Sciatic nerve (tissue), 2 donors: ENCODE measurements at regions not wholly inside any gene's neighbourhood (a gene's known extent, or its start where the extent isn't known, plus 50 kb on each side); places are given as distances from the start of the nearest gene placed in this dataset.
"Not testable (repeated sequence)": the region's sequence is repeated elsewhere in the genome, so short reads cannot be mapped to it uniquely, and the experiment has no call there.

Experiments used
- ATAC-seq: fragments of 200-7000 bp; cut with Tn5 transposase; one replicate; pipeline ENCODE4 v1.9.1; 2020; ENCODE audit warnings: mild to moderate bottlenecking, moderate library complexity
- DNase-seq: peaks from one replicate; pipeline ENCODE4 v3.0.0-alpha.2; 2020; ENCODE audit warnings: low spot score
- intact Hi-C: fragments of 100-400 bp; cut with DNase I; formaldehyde crosslinking; loops from one replicate; pipeline ENCODE4 v1.14.2; 2022
- donor health status: DM: no; HTN: no; CAD: no.
- donor health status: DM: no; HTN: no; CAD: no.

DNA sequence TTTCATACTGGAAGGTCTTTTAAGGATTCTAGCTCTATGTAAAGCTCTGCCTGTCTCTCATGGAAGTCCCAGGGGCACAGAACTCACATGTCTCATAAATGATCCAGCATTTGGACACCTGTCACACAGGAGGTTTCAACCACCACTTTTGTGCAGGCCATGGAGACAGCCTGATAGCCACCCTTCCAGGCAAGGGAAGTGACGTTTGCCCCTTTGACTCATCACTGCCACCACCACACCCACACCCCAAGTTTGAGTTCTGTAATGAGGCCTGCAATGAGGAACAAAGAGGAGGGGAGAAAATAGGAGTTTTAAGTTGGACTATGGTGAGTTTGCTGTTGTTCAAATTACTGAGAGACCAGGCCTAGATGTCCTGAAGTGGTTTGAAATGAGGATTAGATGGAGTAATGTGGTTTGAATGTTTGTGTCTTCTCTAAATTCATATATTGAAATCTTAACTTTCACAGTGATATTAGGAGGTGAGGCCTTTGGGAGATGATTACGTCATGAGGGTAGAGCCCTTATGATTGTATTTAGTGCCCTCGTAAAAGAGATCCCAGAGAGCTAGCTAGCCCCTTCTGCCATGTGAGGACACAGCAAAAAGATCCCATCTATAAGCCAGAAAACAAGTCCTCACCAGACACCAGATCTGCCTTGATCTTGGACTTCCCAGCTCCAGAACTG, 175.3 kb upstream of the EPHA4 start:
- DNase-seq (no peak), ATAC-seq (no peak)
- intact Hi-C loops: no loop called here

DNA sequence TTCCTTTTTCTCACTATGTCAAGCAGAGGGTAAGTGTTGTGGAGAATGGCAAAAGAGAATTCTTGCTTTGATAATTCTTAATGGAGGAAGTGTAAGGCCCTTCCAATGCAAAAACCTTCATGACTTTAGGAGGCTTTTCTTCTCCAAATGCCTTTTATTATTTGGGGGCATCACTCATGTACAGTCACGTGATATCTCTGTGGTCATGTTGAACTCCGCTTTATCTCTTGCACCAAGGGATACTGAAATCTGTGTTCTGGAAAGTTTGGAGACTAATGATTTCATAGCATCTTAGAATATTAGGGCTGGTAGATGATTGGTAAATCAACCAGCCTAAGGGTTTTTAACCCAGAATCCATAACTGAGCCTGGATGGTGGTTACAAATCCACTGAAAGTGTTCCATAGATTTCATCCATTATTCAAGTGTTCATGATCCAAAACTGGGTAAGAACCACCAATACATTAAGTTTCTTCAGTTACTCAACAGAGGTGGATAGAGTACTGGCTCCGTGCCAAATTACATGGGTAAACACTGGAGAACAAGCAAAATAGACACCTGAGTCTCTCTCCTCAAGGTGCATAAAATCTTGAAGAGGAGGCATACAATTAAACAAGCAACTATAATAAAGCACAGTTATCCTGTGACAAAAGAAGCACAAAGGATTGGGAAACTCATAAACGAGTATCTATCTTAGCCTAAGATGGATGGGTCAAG, 169.6 kb upstream of the EPHA4 start:
- intact Hi-C loops: no loop called here
- DNase-seq (no peak), ATAC-seq (no peak)

DNA sequence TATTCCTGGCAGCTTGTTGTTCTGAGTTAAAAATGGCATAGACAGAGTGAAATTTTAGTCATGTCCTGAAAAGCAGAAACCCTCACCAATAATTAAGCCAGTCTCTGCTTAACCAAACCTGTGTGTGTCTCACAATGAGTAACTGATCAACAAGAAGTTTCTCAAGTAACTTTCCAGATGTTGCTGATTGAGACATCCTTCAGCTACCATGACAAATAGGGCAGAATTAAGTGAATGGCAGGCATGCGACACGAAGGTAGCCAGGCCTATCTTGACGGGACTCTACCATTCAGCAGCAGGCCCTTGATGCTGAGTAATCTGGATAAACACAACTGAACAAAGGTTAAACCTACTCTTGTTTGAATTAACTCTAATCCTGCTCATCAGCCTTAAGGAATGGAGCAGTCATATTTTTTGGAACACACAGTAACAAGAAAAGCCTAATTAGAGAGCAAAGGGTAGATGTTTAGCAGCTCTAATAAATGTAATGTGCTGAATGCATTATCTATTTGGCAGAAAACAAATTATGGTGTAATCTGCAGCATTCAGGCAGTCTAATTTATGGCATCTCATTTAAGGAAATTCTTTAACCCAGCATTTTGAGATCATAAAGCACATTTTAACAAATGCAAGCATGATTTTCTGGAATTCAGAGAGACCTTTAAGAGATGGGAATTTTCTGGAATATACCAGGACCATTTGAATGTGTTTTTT, 159.5 kb upstream of the EPHA4 start:
- intact Hi-C loops: no loop called here
- no peak for ATAC-seq
- no peak for DNase-seq

DNA sequence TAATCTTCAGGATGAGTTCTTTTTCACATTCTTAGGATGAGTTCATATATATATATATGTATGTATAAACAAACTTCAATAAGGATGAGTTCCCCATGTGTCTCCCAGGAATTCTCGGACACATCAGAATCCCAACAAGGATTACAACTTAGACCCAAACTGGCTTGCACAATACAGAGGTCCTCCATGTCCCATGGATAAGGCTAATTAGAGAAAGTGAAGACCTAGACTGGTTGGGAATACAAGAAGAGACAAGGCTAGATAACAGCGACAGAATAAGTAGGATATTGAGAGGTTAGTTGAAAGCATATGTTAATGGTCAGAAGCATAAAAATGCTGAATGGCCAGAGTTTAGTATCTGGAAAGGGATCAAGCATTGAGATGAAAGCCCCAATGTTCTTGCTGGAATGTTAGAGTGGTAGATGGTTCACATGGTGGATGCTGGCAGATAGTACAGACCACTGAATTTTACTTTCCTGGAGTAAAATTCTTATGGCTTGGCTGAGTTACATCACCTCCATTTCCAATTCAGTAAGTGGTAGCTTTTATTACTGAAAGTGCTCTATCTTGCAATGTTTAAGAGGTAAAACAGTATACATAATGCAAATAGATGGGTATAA, 154.9 kb upstream of the EPHA4 start:
- intact Hi-C loops: no loop called here
- DNase-seq (no peak), ATAC-seq (no peak)

DNA sequence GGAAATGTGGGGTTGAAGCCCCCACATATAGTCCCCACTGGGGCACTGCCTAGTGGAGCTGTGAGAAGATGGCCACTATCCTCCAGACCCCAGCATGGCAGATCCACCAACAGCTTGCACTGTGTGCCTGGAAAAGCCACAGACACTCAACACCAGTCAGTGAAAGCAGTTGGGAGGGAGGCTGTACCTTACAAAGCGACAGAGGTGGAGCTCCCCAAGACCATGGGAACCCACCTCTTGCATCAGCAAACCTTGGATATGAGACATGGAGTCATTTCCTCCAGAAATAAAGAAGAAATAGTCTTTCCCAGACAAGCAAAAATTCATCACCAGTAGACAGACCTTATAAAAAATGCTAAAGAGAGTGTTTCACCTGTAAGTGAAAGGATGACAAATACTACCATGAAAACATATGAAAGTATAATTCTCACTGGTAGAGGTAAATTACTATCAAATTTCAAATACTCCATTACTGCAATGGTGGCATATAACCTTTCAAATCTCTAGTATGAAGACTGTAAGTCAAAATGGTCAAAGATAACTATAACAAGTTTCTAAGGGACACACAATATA, 152.6 kb upstream of the EPHA4 start:
- intact Hi-C loops: no loop called here
- DNase-seq (no peak), ATAC-seq (no peak)

DNA sequence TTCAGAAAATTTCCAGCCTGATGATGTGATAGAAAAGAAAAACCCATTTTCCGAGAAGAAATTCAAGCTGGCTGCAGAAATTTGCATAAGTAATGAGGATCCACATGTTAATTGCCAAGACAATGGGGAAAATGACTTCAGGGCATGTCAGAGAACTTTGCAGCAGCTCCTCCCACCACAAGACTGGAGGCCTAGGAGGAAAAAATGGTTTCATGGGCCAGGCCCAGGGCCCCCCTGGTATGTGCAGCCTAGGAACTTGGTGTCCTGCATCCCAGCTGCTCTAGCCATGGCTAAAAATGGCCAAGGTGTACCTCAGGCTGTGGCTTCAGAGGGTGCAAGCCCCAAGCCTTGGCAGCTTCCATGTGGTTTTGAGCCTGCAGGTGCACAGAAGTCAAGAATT, 152.0 kb upstream of the EPHA4 start:
- DNase-seq, intact Hi-C loops, ATAC-seq: not testable (repeated sequence)

DNA sequence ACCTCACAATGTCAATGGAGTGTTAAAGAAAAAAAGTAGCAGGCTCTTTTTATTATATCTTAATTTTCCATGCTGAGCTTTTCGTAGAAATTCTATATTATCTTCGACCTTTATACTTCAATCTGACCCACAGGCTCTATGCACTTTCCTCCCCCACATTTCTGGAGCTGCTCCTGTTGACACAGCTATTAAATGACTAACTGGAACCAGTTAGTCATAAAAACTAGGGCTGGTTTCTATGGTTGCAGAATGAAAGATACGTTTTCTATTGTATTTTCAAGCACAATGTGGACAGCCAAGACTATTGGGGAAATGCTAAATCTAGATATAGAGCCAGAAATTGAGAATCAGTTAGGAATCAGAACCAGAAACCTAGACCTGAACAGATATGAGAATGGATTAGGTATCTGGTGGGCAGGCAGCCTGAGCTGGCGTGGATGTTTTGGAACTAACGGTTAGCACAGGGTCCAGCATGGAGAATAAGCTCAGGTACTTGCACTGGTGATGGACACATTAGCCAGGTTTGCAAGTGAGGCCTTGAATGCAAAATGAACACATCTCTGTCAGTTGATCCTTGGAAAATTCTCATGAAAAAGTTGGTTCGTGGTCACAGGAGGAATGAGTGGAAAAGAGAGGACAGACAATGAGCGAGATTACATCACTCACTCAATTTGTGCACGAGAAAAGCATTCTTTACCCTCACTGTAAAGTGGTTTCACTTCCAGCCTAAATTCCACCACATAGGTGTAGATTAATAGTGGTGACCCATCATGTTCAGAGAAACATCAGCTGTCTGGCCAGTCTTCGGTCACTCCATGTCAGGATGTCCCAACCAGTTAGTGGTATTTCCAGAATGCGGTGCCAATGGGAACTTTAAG, 144.6 kb upstream of the EPHA4 start:
- ATAC-seq (no peak), DNase-seq (no peak)
- intact Hi-C loops: no loop called here

DNA sequence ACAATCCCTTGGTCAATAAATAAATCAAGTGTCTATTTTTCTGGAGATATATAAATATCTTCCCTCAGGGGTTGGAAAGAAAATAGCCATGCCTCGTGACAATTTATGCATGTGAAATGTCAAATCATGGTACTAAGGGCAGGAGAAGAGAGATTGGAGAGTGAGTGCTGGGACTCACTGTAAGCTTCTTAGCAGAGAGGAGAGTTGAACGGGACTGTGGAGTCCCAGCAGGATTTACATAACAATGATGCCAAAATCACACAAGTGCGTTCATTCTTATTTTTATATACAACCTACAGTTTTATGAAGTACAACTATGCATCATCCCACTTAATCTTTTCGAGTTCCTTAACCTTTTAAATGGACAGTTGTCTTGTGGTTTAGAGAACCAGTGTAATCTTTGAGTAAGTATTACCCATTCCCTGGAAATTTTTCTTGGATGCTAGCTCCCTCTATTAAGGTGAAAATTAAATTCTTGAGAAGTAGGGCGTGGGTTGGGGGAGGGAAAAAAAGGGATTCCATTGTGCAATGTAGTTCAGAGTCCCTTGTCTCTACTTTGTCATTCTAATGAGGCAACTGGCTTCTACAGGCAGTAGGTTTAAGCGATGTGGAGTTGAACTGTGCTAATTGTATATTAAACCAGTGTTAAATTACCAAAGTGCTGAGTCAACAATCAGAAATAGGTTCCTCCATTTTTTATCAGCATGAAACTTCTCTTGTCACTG, 143.6 kb upstream of the EPHA4 start:
- DNase-seq: no peak
- intact Hi-C loops: no loop called here
- no peak for ATAC-seq

DNA sequence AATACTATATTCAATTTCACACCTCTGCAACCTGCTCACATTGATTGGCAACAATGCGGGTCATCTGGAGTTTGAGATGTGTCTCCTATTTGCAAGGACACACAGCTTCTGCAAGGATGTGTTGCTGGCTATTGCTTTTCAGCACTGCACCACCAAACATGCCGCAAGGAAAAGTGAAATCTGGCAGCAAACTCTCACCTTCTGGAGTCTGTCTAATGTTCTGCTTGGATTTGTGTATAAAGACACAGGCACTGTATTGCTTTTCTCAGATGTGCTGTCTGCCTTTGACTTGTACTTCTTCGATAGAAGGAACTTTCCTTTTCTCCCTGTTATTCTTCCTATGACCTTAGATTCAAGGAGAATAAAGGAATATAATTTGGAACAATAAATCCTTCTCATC, 138.6 kb upstream of the EPHA4 start:
- ATAC-seq (no peak), DNase-seq (no peak)
- intact Hi-C loops: no loop called here

DNA sequence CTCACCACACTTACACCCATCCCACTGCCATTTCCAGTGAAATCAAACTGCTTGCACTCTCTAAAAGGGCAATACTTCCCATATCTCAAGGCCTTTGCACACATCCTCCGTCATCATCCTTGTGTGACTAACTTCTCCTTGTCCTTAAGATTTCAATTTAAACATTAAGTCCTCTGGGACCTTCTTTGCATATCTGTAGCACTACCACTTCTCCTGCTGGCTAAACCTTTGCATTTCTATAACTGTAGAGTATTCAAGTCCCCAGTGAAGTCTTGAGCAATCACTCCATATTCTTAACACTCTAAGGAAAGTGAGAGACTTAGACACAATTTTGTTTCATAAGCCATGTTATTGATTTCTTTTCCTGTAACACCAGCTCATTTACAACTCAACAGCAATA, 136.8 kb upstream of the EPHA4 start:
- ATAC-seq (no peak), DNase-seq (no peak)
- intact Hi-C loops: no loop called here

DNA sequence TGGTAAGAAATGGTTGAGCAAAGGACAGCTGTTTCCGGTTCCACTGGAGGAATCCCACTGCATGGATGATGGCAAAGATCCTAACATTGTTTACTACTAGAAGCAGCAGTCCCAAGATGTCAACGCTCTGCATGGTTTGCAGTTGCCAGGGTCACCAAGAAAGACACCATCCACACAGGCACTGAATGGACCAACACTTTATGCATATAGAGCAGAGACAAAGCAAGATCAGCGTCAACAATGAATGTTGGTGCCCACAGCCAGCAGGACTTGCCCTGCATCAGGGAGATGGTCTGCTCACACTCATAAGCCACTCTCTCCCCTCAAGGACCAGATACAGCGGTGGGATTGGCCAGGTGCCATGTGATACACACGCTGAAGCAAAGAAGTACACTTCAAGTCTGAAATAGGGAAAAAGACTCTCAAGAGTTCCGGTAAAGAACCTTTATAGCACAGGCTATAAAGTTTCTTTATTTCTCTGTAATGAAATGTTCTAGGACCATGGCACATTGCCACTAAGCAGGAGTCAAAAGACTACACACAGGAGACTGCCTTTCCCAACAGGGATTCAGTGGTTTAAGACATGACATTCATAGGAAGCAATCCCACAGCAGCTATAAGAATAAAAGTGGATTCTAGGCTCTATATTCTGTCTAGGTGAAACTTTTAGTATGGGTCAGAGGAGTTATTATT, 133.2 kb upstream of the EPHA4 start:
- DNase-seq (no peak), ATAC-seq (no peak)
- intact Hi-C loops: no loop called here

DNA sequence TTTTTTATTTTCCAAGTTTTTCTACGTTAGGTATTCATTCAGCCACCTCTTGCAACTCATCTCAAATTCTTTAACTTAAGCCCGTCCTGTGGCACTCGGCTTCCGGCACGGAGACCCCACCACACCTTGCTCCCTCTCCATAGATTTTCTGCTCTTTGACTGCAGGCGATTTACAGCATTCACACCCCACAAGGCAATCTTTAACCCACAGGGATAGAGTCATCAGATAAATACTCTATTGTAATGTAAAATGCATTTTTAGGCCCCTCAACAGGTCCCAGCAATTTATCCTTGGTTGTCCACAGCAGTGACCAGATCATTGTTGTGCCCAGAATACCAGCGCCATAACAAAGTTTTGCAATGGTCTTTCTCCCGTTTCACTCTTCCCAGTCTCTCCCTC, 132.3 kb upstream of the EPHA4 start:
- DNase-seq: no peak
- ATAC-seq: no peak
- intact Hi-C loops: no loop called here

DNA sequence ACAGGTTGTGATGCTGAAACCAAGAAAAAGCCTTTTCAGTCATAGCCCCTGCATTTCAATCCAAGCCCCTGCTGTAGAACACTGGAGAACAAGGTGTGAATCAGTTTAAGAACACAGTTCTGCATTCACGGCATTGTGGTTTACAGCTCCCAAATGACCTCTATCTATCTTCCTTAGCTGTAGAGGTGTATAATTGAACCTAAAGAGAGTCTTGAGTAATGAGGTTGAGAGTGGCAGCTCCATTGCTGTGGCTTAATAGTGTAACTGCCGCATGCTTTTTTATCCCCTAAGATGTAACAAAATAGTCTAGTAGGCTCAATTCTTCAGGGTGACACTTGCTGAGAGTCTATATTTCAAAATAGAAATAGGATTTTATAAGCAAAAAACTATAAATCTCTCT, 121.3 kb upstream of the EPHA4 start:
- ATAC-seq: no peak
- intact Hi-C loops: no loop called here
- DNase-seq: no peak

DNA sequence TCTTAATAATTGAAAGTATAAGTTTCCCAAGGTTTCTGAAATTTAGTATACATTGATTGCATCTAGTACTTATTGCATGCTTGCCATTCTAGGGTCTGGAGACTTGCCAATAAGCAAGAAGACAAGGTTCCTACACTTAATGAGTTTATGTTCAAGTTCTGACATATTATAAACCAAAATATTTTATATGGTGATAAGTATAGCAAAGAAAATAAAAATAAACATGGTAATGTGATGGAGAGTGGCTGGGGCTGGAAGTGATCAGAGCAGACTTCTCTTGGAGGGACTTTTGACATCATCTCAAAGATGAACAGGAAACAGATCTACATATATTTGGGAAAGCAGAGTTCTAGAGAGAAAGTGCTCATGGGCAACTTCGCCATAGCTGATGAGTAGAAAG, 119.5 kb upstream of the EPHA4 start:
- intact Hi-C loops: no loop called here
- ATAC-seq (no peak), DNase-seq (no peak)

DNA sequence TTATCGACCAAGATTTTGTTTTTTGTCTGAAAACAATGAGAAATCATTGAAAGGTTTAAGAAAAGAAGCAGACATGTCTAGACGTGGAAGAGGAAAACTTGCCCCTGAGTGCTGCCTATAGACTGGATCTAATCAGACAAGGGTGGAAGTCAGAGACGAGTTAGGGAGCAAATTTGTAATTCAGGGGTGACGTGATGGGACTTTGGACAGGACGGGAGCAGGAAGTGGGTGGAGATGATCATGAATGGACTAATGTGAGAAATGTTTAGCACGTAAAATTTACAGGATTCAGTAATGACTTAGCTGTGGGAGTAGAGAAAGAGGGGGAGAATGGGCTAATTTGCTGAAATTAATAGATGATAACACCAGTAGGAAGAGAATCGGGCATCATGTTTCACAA, 117.0 kb upstream of the EPHA4 start:
- DNase-seq (no peak), ATAC-seq (no peak)
- intact Hi-C loops: no loop called here

DNA sequence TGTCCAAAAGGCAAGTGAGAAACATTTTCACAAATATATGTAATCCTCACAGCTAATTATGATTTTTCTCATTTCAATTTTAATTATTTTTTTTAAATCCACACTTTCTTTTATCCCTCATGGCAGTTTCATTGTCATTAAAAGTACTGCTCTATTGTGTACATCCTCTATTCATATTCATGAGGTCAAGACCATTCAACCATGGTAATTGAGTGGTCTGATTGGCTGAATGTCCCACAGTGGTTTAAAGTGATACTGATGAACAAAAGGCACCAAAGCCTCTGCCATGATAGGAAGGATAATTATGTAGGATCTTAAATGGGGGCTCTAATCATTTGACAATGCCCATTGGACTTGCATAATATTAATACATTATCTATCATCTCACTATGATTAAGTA, 108.4 kb upstream of the EPHA4 start:
- intact Hi-C loops: no loop called here
- no peak for ATAC-seq
- DNase-seq: no peak

DNA sequence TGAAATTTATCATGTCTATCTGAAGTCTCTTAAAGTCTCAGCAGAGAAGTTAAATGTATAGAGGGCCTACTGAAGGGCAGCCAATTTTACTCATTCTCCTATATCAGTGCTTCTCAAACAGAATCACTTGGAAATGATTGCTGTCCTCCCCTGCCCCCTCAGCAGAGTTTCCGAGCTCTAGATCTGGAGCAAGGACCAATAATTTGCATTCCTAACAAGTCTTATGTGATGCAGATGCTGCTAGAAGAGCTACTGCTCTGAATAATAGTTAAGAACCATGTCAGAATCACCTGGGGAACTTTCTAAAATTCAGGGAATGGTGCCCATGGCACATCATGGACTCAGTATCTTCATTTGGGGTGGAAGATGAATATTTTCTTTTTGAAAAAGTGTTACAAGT, 105.6 kb upstream of the EPHA4 start:
- no peak for ATAC-seq
- intact Hi-C loops: no loop called here
- DNase-seq: no peak
